GM12878 (cell line): ENCODE measurements at regions not wholly inside any gene's neighbourhood (a gene's known extent, or its start where the extent isn't known, plus 50 kb on each side); places are given as distances from the start of the nearest gene placed in this dataset.

Experiments
- ATAC-seq: fragments of 200-7000 bp; cut with Tn5 transposase; 3 replicates; pipeline ENCODE4 v1.9.1; 2020; ENCODE audit warnings: mild to moderate bottlenecking, moderate library complexity
- BruUV-seq: library from RNA; stranded (reverse); fragments of 400-500 nt; replicated peaks from 2 replicates; lab custom pipeline; 2021; lab: Mats Ljungman, UMichigan
- CTCF ChIA-PET: fragments of 300-600 bp; sonication (Branson Sonifier 250); formaldehyde crosslinking; extraction: SDS; loops from one replicate; lab custom pipeline; 2021; ENCODE audit warnings: inconsistent platforms; lab: Yijun Ruan, JAX
- POLR2A ChIA-PET: fragments of 350-600 bp; formaldehyde crosslinking; extraction: SDS; loops from one replicate; lab custom pipeline; 2021; ENCODE audit warnings: inconsistent platforms; lab: Charles Lee
- RAD21 ChIA-PET: fragments of 300-600 bp; sonication (Branson Sonifier 250); formaldehyde crosslinking; loops from one replicate; lab custom pipeline; 2023; ENCODE audit warnings: antibody characterized with exemption; ENCODE audit not compliant: unreplicated experiment; lab: Charles Lee
- SMC1A ChIA-PET: fragments of 300-600 bp; sonication (Branson Sonifier 250); formaldehyde crosslinking; loops from one replicate; lab custom pipeline; 2023; ENCODE audit not compliant: unreplicated experiment, uncharacterized antibody; lab: Charles Lee
- DNase-seq: peaks from one replicate; pipeline ENCODE4 v3.0.0-alpha.2; 2011; ENCODE audit warnings: low read depth, low spot score
- FAIRE-seq: peaks from 3 replicates; lab custom pipeline; 2011; peaks lifted over from hg19 to GRCh38; lab: Jason Lieb, UNC
- H2AFZ ChIP-seq: 2 replicates; pipeline ENCODE4 v1.6.0; 2011; ENCODE audit warnings: low read depth, low read length, control low read depth; ENCODE audit not compliant: control insufficient read depth
- H3K27ac ChIP-seq: 2 replicates; pipeline ENCODE4 v1.5.1; 2011; ENCODE audit warnings: control low read depth; ENCODE audit not compliant: control insufficient read depth, insufficient read depth
- H3K27me3 ChIP-seq, 2 experiments: replicated peaks in 1 of 2; 2 replicates each; pipeline versions ENCODE4 v1.6.0 to v1.6.1; 2011; ENCODE audit warnings: low read length in 1 of 2; ENCODE audit not compliant: control insufficient read depth in 2 of 2, insufficient read depth in 2 of 2
- H3K36me3 ChIP-seq, 2 experiments: 2 replicates each; pipeline ENCODE4 v1.5.1; 2011; ENCODE audit warnings: low read length in 1 of 2; ENCODE audit not compliant: control insufficient read depth in 2 of 2, insufficient read depth in 2 of 2
- H3K4me1 ChIP-seq: 2 replicates; pipeline ENCODE4 v1.6.1; 2011; ENCODE audit warnings: mild to moderate bottlenecking, low read length, moderate library complexity, mixed read lengths; ENCODE audit not compliant: control insufficient read depth, insufficient read depth
- H3K4me2 ChIP-seq: 2 replicates; pipeline ENCODE4 v1.6.0; 2011; ENCODE audit warnings: control low read depth; ENCODE audit not compliant: control insufficient read depth, insufficient read depth
- H3K4me3 ChIP-seq: fragments of 200-600 bp; sonication (generic); 2 replicates; pipeline ENCODE4 v1.5.1; 2016
- H3K79me2 ChIP-seq: 2 replicates; pipeline ENCODE4 v1.6.0; 2011; ENCODE audit warnings: low read length; ENCODE audit not compliant: control insufficient read depth, insufficient read depth
- H3K9ac ChIP-seq: 2 replicates; pipeline ENCODE4 v1.8.0; 2011; ENCODE audit warnings: low read length, control low read depth, mixed read lengths; ENCODE audit not compliant: control insufficient read depth, insufficient read depth
- H3K9me3 ChIP-seq: replicated peaks from 3 replicates; pipeline ENCODE4 v1.5.1; 2011; ENCODE audit warnings: mild to moderate bottlenecking, low read length; ENCODE audit not compliant: control insufficient read depth, insufficient read depth
- H4K20me1 ChIP-seq: 2 replicates; pipeline ENCODE4 v1.6.0; 2011; ENCODE audit not compliant: control insufficient read depth, insufficient read depth
- ATF7 ChIP-seq: fragments of 450-650 bp; IDR thresholded peaks from 2 replicates; pipeline ENCODE4 v1.6.1; 2016; ENCODE audit warnings: low read depth, mild to moderate bottlenecking
- BCL3 ChIP-seq: IDR thresholded peaks from 2 replicates; pipeline ENCODE4 v1.6.1; 2011; ENCODE audit warnings: borderline replicate concordance, low read depth, mild to moderate bottlenecking, moderate library complexity, low read length; ENCODE audit not compliant: insufficient read depth, poor library complexity, severe bottlenecking
- CEBPZ ChIP-seq: fragments of 150-350 bp; IDR thresholded peaks from 2 replicates; pipeline ENCODE4 v1.6.1; 2016; ENCODE audit warnings: low read depth, low read length
- CHD1 ChIP-seq: IDR thresholded peaks from 2 replicates; pipeline ENCODE4 v1.6.1; 2012; ENCODE audit warnings: low read depth, low read length, improper control_type of control experiment
- E4F1 ChIP-seq: fragments of 450-650 bp; IDR thresholded peaks from 2 replicates; pipeline ENCODE4 v1.6.1; 2018; ENCODE audit warnings: borderline replicate concordance, mild to moderate bottlenecking; ENCODE audit not compliant: partially characterized antibody
- EED ChIP-seq: sonication (generic); IDR thresholded peaks from 2 replicates; pipeline ENCODE4 v1.6.1; 2016; ENCODE audit warnings: antibody characterized with exemption, low read depth
- EZH2 ChIP-seq: IDR thresholded peaks from 2 replicates; pipeline ENCODE4 v1.6.1; 2012; ENCODE audit warnings: low read depth, mild to moderate bottlenecking, control low read depth, inconsistent platforms, low read length, borderline replicate concordance; ENCODE audit not compliant: control insufficient read depth
- JUNB ChIP-seq: IDR thresholded peaks from 2 replicates; pipeline ENCODE4 v1.6.1; 2016; ENCODE audit warnings: antibody characterized with exemption, mild to moderate bottlenecking
- MYB ChIP-seq: fragments of 150-350 bp; IDR thresholded peaks from 2 replicates; pipeline ENCODE4 v1.6.1; 2014; ENCODE audit warnings: mild to moderate bottlenecking, low read depth, low read length, borderline replicate concordance
- NFIC ChIP-seq: IDR thresholded peaks from 2 replicates; pipeline ENCODE4 v1.6.1; 2012; ENCODE audit warnings: low read depth, mild to moderate bottlenecking, inconsistent platforms, low read length, moderate library complexity
- PAX5 ChIP-seq: IDR thresholded peaks from 2 replicates; pipeline ENCODE4 v1.6.1; 2011; ENCODE audit warnings: low read depth, low read length, borderline replicate concordance
- POLR2AphosphoS2 ChIP-seq: IDR thresholded peaks from 2 replicates; pipeline ENCODE4 v1.6.1; 2011; ENCODE audit warnings: low read depth, mild to moderate bottlenecking, low read length, improper control_type of control experiment, moderate library complexity
- RAD51 ChIP-seq: fragments of 450-650 bp; IDR thresholded peaks from 2 replicates; pipeline ENCODE4 v1.6.1; 2016; ENCODE audit warnings: moderate library complexity, mild to moderate bottlenecking, inconsistent platforms
- RELB ChIP-seq: fragments of 450-650 bp; IDR thresholded peaks from 2 replicates; pipeline ENCODE4 v1.6.1; 2017; ENCODE audit warnings: low read depth, mild to moderate bottlenecking, moderate library complexity
- SMAD1 ChIP-seq: fragments of 450-650 bp; IDR thresholded peaks from 2 replicates; pipeline ENCODE4 v1.6.1; 2018; ENCODE audit warnings: mild to moderate bottlenecking, low read depth; ENCODE audit not compliant: partially characterized antibody
- STAT1 ChIP-seq: fragments of 450-650 bp; conservative IDR thresholded peaks from 2 replicates; pipeline ENCODE4 v1.6.1; 2014; ENCODE audit warnings: antibody characterized with exemption, mild to moderate bottlenecking
- WGBS: methylation state at CpG from one replicate; pipeline ENCODE4 v1.1.6; 2016; ENCODE audit warnings: low lambda C conversion rate; ENCODE audit not compliant: insufficient replicate concordance, insufficient coverage; ENCODE audit errors: missing lambda C conversion rate; 5-methylcytosine and 5-hydroxymethylcytosine counted together
- in situ Hi-C: fragments of 300-500 bp; cut with MboI; formaldehyde crosslinking; loops from 9 replicates; pipeline ENCODE4 v1.14.3; 2018; ENCODE audit warnings: mixed read lengths
- intact Hi-C: fragments of 100-400 bp; cut with micrococcal nuclease; formaldehyde crosslinking; loops from one replicate; pipeline ENCODE4 v1.14.2; 2022; ENCODE audit not compliant: unreplicated experiment

- Histone ChIP-seq H3K4me2 (no peak overlapping the region), H3K79me2 (no peaks in the 10 kb centered on the region), H3K4me1 (no peaks in the 10 kb centered on the region), H3K4me3 (no peak overlapping the region), H3K9me3 (no peaks in the 10 kb centered on the region), H2AFZ (no peak overlapping the region), H3K36me3 (no peaks in the 10 kb centered on the region), H4K20me1 (no peaks in the 10 kb centered on the region), H3K9ac (no peak overlapping the region), H3K27ac (no peak overlapping the region), H3K27me3 (no peaks in the 10 kb centered on the region)
- in situ Hi-C loops: no loop called here
- SMC1A ChIA-PET: interaction anchor here (0.6 kb wide), 1 partner anchor 14 kb away, joined by 3 read pairs; no protein-coding TSS in a partner anchor
- intact Hi-C loops: no loop called here
- CTCF ChIA-PET: no interaction called here
- DNase-seq (no peak), ATAC-seq (no peak), FAIRE-seq (no peak)
- BruUV-seq: no TSS peak
- WGBS: 28% methylated on average over 1 of the region's 1 CpG
- RAD21 ChIA-PET: no interaction called here
- POLR2A ChIA-PET: no interaction called here
- TF ChIP-seq PAX5: no peak
- no peak for TF ChIP-seq POLR2AphosphoS2
- TF ChIP-seq SMAD1: no peak
- no peak for TF ChIP-seq JUNB
- no peak for TF ChIP-seq MYB
- TF ChIP-seq CEBPZ: no peak
- no peak for TF ChIP-seq BCL3
- no peak for TF ChIP-seq NFIC
- no peak for TF ChIP-seq ATF7
- no peak for TF ChIP-seq RELB
- TF ChIP-seq STAT1: no peak
- TF ChIP-seq CHD1: no peak
- TF ChIP-seq EED: no peak
- no peak for TF ChIP-seq E4F1
- TF ChIP-seq RAD51: no peak
- no peak for TF ChIP-seq EZH2
Measured at GRCh38 chr13:100942742-100943141, 268.1 kb upstream of the TMTC4 start.
